A549 (cell line): ENCODE measurements at regions not wholly inside any gene's neighbourhood (a gene's known extent, or its start where the extent isn't known, plus 50 kb on each side); places are given as distances from the start of the nearest gene placed in this dataset.

Source experiments
- ATAC-seq, 2 experiments: fragments of 200-7000 bp in 1 of 2; fragments of >200 bp in 1 of 2; cut with Nextera tagmentation in 1 of 2; cut with Tn5 transposase in 1 of 2; 3 replicates each; pipeline versions ENCODE4 v1.8.0 to v1.9.1; 2018 to 2020; ENCODE audit warnings: mild to moderate bottlenecking in 1 of 2, moderate library complexity in 1 of 2
- CTCF ChIA-PET: fragments of 300-600 bp; sonication (Branson Sonifier 250); formaldehyde crosslinking; extraction: SDS; loops from one replicate; lab custom pipeline; 2021; ENCODE audit warnings: antibody characterized with exemption, inconsistent platforms; lab: Yijun Ruan, JAX
- POLR2A ChIA-PET: fragments of 350-600 bp; formaldehyde crosslinking; extraction: SDS; loops from one replicate; lab custom pipeline; 2021; ENCODE audit warnings: antibody characterized with exemption, inconsistent platforms; lab: Yijun Ruan, JAX
- DNase-seq, 2 experiments: peaks; one replicate each; pipeline versions ENCODE4 v3.0.0 to v3.0.0-alpha.2; 2011 to 2016; ENCODE audit warnings: low read depth in 1 of 2, low spot score in 1 of 2
- FAIRE-seq: peaks from 2 replicates; lab custom pipeline; 2011; peaks lifted over from hg19 to GRCh38; lab: Jason Lieb, UNC
- H3K27ac ChIP-seq, 2 experiments: fragments of >200 bp; sonication (Bioruptor Twin); formaldehyde crosslinking; 3 replicates each; pipeline ENCODE4 v1.5.1; 2016 to 2017
- H3K4me1 ChIP-seq: fragments of >200 bp; sonication (Bioruptor Twin); formaldehyde crosslinking; 3 replicates; pipeline ENCODE4 v1.6.1; 2016
- H3K4me2 ChIP-seq: fragments of >200 bp; sonication (Bioruptor Twin); formaldehyde crosslinking; 3 replicates; pipeline ENCODE4 v1.6.1; 2016
- H3K4me3 ChIP-seq: fragments of >200 bp; sonication (Bioruptor Twin); formaldehyde crosslinking; 3 replicates; pipeline ENCODE4 v1.5.1; 2016
- H3K9me3 ChIP-seq: fragments of >200 bp; sonication (Bioruptor Twin); formaldehyde crosslinking; 3 replicates; pipeline ENCODE4 v1.6.1; 2016
- BHLHE40 ChIP-seq: IDR thresholded peaks from 2 replicates; pipeline ENCODE4 v1.6.1; 2012; ENCODE audit warnings: low read depth, low read length, inconsistent platforms
- CBX2 ChIP-seq: fragments of 200-600 bp; sonication (generic); IDR thresholded peaks from 2 replicates; pipeline ENCODE4 v1.6.1; 2016; ENCODE audit warnings: low read depth, mild to moderate bottlenecking, borderline replicate concordance
- CEBPB ChIP-seq, 2 experiments: fragments of >200 bp in 1 of 2; sonication (Bioruptor Twin) in 1 of 2; formaldehyde crosslinking in 1 of 2; IDR thresholded peaks; 2 replicates each; pipeline ENCODE4 v1.6.1; 2012 to 2016
- CHD2 ChIP-seq: fragments of 150-350 bp; IDR thresholded peaks from 2 replicates; pipeline ENCODE4 v1.6.1; 2014; ENCODE audit warnings: low read length; ENCODE audit not compliant: partially characterized antibody
- CHD4 ChIP-seq: fragments of 200-600 bp; sonication (generic); IDR thresholded peaks from 2 replicates; pipeline ENCODE4 v1.6.1; 2016; ENCODE audit warnings: antibody characterized with exemption, mild to moderate bottlenecking, borderline replicate concordance
- EHF ChIP-seq: fragments of 250-450 bp; sonication (Bioruptor Pico); IDR thresholded peaks from 2 replicates; pipeline ENCODE4 v1.5.0; 2020; ENCODE audit warnings: mild to moderate bottlenecking
- EP300 ChIP-seq, 2 experiments: fragments of >200 bp; sonication (Bioruptor Twin); formaldehyde crosslinking; IDR thresholded peaks; 2 replicates in 1 of 2; 3 replicates in 1 of 2; pipeline ENCODE4 v1.6.1; 2016 to 2017
- FOSL2 ChIP-seq, 2 experiments: fragments of 450-650 bp in 1 of 2; fragments of >200 bp in 1 of 2; sonication (Bioruptor Twin) in 1 of 2; formaldehyde crosslinking; IDR thresholded peaks; 2 replicates each; pipeline versions ENCODE4 v1.5.0 to v1.6.1; 2016 to 2020; ENCODE audit warnings: mild to moderate bottlenecking in 1 of 2, moderate library complexity in 1 of 2
- FOXS1 ChIP-seq: fragments of 250-450 bp; sonication (Bioruptor Pico); IDR thresholded peaks from 2 replicates; pipeline ENCODE4 v1.5.0; 2020; ENCODE audit warnings: mild to moderate bottlenecking, moderate library complexity
- GATA3 ChIP-seq: IDR thresholded peaks from 2 replicates; pipeline ENCODE4 v1.6.1; 2012; ENCODE audit warnings: borderline replicate concordance
- HEYL ChIP-seq: fragments of 250-450 bp; sonication (Bioruptor Pico); IDR thresholded peaks from 2 replicates; pipeline ENCODE4 v1.8.0; 2021; ENCODE audit warnings: mild to moderate bottlenecking, moderate library complexity
- HOXB13 ChIP-seq: fragments of 250-450 bp; sonication (Bioruptor Pico); IDR thresholded peaks from 2 replicates; pipeline ENCODE4 v1.5.0; 2020; ENCODE audit warnings: low read depth, mild to moderate bottlenecking, moderate library complexity
- HOXB5 ChIP-seq: fragments of 250-450 bp; sonication (Bioruptor Pico); IDR thresholded peaks from 2 replicates; pipeline ENCODE4 v1.5.0; 2020; ENCODE audit warnings: mild to moderate bottlenecking, moderate library complexity
- KDM1A ChIP-seq: fragments of 200-600 bp; sonication (generic); IDR thresholded peaks from 2 replicates; pipeline ENCODE4 v1.6.1; 2016; ENCODE audit warnings: low read depth, mild to moderate bottlenecking
- MAZ ChIP-seq: fragments of 150-350 bp; IDR thresholded peaks from 2 replicates; pipeline ENCODE4 v1.6.1; 2014; ENCODE audit warnings: antibody characterized with exemption, low read depth, low read length, borderline replicate concordance
- MYC ChIP-seq: IDR thresholded peaks from 2 replicates; pipeline ENCODE4 v1.6.1; 2012; ENCODE audit warnings: mild to moderate bottlenecking, inconsistent platforms, low read length, improper control_type of control experiment, borderline replicate concordance
- NFE2L2 ChIP-seq: fragments of 150-350 bp; conservative IDR thresholded peaks from 2 replicates; pipeline ENCODE4 v1.6.1; 2014; ENCODE audit warnings: low read length
- NPAS2 ChIP-seq: fragments of 250-450 bp; sonication (Bioruptor Pico); IDR thresholded peaks from 2 replicates; pipeline ENCODE4 v1.8.0; 2022; ENCODE audit warnings: mild to moderate bottlenecking, moderate library complexity, borderline replicate concordance
- PHF8 ChIP-seq: fragments of 200-600 bp; sonication (generic); IDR thresholded peaks from 2 replicates; pipeline ENCODE4 v1.6.1; 2016; ENCODE audit warnings: low read depth, mild to moderate bottlenecking, antibody characterized with exemption, moderate library complexity, borderline replicate concordance
- POLR2A ChIP-seq: IDR thresholded peaks from 2 replicates; pipeline ENCODE4 v1.6.1; 2012; ENCODE audit warnings: mild to moderate bottlenecking, low read length
- RCOR1 ChIP-seq: fragments of 150-350 bp; IDR thresholded peaks from 2 replicates; pipeline ENCODE4 v1.6.1; 2014; ENCODE audit warnings: antibody characterized with exemption, low read length, low read depth
- RFX5 ChIP-seq: fragments of 450-650 bp; IDR thresholded peaks from 2 replicates; pipeline ENCODE4 v1.7.1; 2014; ENCODE audit warnings: antibody characterized with exemption, mild to moderate bottlenecking, moderate library complexity
- RNF2 ChIP-seq: fragments of 200-600 bp; sonication (generic); IDR thresholded peaks from 2 replicates; pipeline ENCODE4 v1.6.1; 2016; ENCODE audit warnings: low read depth, mild to moderate bottlenecking, antibody characterized with exemption, moderate library complexity, borderline replicate concordance
- SMC3 ChIP-seq: fragments of >200 bp; sonication (Bioruptor Twin); formaldehyde crosslinking; IDR thresholded peaks from 3 replicates; pipeline ENCODE4 v1.6.1; 2018; ENCODE audit warnings: inconsistent platforms
- TFCP2L1 ChIP-seq: fragments of 250-450 bp; sonication (Bioruptor Pico); IDR thresholded peaks from 2 replicates; pipeline ENCODE4 v1.5.0; 2021; ENCODE audit warnings: mild to moderate bottlenecking
- TP53 ChIP-seq: fragments of 250-450 bp; sonication (Bioruptor Pico); IDR thresholded peaks from 2 replicates; pipeline ENCODE4 v1.5.0; 2021; ENCODE audit warnings: mild to moderate bottlenecking, moderate library complexity
- ZC3H11A ChIP-seq: fragments of 450-650 bp; IDR thresholded peaks from 2 replicates; pipeline ENCODE4 v1.6.1; 2014; ENCODE audit warnings: antibody characterized with exemption, mild to moderate bottlenecking
- ZFP36 ChIP-seq: fragments of 450-650 bp; IDR thresholded peaks from 2 replicates; pipeline ENCODE4 v1.6.1; 2014; ENCODE audit warnings: borderline replicate concordance; ENCODE audit not compliant: partially characterized antibody
- ZSCAN20 ChIP-seq: fragments of 250-450 bp; sonication (Bioruptor Pico); IDR thresholded peaks from 2 replicates; pipeline ENCODE4 v1.8.0; 2022; ENCODE audit warnings: mild to moderate bottlenecking, moderate library complexity
- WGBS: methylation state at CpG from one replicate; pipeline ENCODE4 v1.1.6; 2017; ENCODE audit errors: missing lambda C conversion rate; 5-methylcytosine and 5-hydroxymethylcytosine counted together
- TF ChIP-seq, protein P1 (sequence below): fragments of 250-450 bp; sonication (Bioruptor Pico); IDR thresholded peaks from 2 replicates; pipeline ENCODE4 v1.5.0; 2021; ENCODE audit warnings: mild to moderate bottlenecking, moderate library complexity, borderline replicate concordance
- TF ChIP-seq, protein P2 (sequence below): fragments of 200-600 bp; sonication (generic); IDR thresholded peaks from 2 replicates; pipeline ENCODE4 v1.6.1; 2016; ENCODE audit warnings: antibody characterized with exemption, mild to moderate bottlenecking, moderate library complexity
- TF ChIP-seq, protein P3 (sequence below): fragments of >200 bp; sonication (Bioruptor Twin); formaldehyde crosslinking; IDR thresholded peaks from 2 replicates; pipeline ENCODE4 v1.6.1; 2016
- TF ChIP-seq, protein P4 (sequence below): fragments of >200 bp; sonication (Bioruptor Twin); formaldehyde crosslinking; IDR thresholded peaks from 3 replicates; pipeline ENCODE4 v1.6.1; 2016

DNA sequence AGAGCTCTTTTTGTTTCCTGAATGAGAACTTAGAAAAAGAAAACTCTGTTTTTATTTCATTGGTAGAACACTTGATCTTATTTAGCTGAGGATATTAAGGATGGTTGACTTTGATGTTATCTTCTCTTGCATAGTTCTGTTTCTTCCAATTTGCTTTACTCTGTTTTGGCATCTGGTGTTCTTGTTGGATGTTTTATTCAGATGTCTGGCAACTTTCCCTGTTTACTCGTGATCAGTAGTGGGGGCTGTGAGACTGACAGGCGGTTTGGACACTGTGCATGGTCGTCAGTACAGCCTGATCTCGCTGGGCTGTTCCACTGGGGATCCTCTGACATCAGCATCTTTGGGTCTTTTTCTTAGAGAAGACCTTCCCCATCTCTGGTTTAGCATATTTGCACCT lies 100.1 kb downstream of the TSN start:
- no peak for DNase-seq
- H3K4me2 ChIP-seq, result no peak overlapping the region
- FAIRE-seq, result no peak
- WGBS, result 0% methylated on average over 4 of the region's 4 CpGs
- no peak for TF ChIP-seq HOXB13 (CRISPR knock-in tag)
- TF ChIP-seq MYC, result no peak
- no peak for TF ChIP-seq CEBPB (IDR thresholded peaks at IDR 0.05)
- TF ChIP-seq ZC3H11A, result no peak
- TF ChIP-seq FOXS1 (CRISPR knock-in tag), result no peak
- TF ChIP-seq BHLHE40, result no peak
- TF ChIP-seq, protein P1, sequence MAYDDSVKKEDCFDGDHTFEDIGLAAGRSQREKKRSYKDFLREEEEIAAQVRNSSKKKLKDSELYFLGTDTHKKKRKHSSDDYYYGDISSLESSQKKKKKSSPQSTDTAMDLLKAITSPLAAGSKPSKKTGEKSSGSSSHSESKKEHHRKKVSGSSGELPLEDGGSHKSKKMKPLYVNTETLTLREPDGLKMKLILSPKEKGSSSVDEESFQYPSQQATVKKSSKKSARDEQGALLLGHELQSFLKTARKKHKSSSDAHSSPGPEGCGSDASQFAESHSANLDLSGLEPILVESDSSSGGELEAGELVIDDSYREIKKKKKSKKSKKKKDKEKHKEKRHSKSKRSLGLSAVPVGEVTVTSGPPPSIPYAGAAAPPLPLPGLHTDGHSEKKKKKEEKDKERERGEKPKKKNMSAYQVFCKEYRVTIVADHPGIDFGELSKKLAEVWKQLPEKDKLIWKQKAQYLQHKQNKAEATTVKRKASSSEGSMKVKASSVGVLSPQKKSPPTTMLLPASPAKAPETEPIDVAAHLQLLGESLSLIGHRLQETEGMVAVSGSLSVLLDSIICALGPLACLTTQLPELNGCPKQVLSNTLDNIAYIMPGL (CRISPR knock-in tag), result no peak
- no peak for TF ChIP-seq HEYL
- no peak for TF ChIP-seq SMC3
- no peak for TF ChIP-seq POLR2A
- TF ChIP-seq, protein P2, sequence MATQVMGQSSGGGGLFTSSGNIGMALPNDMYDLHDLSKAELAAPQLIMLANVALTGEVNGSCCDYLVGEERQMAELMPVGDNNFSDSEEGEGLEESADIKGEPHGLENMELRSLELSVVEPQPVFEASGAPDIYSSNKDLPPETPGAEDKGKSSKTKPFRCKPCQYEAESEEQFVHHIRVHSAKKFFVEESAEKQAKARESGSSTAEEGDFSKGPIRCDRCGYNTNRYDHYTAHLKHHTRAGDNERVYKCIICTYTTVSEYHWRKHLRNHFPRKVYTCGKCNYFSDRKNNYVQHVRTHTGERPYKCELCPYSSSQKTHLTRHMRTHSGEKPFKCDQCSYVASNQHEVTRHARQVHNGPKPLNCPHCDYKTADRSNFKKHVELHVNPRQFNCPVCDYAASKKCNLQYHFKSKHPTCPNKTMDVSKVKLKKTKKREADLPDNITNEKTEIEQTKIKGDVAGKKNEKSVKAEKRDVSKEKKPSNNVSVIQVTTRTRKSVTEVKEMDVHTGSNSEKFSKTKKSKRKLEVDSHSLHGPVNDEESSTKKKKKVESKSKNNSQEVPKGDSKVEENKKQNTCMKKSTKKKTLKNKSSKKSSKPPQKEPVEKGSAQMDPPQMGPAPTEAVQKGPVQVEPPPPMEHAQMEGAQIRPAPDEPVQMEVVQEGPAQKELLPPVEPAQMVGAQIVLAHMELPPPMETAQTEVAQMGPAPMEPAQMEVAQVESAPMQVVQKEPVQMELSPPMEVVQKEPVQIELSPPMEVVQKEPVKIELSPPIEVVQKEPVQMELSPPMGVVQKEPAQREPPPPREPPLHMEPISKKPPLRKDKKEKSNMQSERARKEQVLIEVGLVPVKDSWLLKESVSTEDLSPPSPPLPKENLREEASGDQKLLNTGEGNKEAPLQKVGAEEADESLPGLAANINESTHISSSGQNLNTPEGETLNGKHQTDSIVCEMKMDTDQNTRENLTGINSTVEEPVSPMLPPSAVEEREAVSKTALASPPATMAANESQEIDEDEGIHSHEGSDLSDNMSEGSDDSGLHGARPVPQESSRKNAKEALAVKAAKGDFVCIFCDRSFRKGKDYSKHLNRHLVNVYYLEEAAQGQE, result no peak
- TF ChIP-seq FOSL2 (IDR thresholded peaks at IDR 0.05), result no peak
- TF ChIP-seq FOSL2 (CRISPR knock-in tag; IDR thresholded peaks at IDR 0.05), result no peak
- TF ChIP-seq RCOR1, result no peak
- no peak for TF ChIP-seq RFX5
- TF ChIP-seq TP53, result no peak
- no peak for TF ChIP-seq HOXB5 (CRISPR knock-in tag)
- TF ChIP-seq NPAS2 (CRISPR knock-in tag), result no peak
- TF ChIP-seq EP300 (IDR thresholded peaks at IDR 0.05), result no peak
- TF ChIP-seq MAZ, result no peak
- TF ChIP-seq KDM1A, result no peak
- ChIA-PET CTCF (no interaction called here), POLR2A (no interaction called here)
- no peak overlapping the region for H3K27ac ChIP-seq
- H3K9me3 ChIP-seq, result no peaks in the 10 kb centered on the region; the same call in 2 of the 3 replicates
- no peaks in the 10 kb centered on the region for H3K4me1 ChIP-seq
- ATAC-seq, result no peak
- H3K4me3 ChIP-seq, result no peak overlapping the region

DNA sequence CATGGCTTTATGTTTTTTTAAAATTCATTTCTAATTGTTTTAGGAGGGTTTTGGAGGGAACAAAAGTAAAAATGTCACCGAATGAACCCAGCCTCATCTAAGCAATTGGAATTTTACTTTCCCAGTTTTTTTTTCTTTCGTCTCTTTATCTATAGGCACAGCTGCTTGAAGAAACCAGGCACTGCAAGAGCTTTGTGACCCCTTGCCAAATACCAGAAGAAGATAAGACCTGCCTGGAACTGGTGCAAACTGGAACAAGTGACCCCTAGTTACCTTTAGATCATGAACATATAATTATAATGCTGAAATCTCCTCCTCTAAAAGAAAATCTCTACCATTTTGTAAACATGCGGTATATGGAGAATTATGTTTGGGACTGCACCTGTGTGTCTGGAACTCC lies 100.9 kb downstream of the TSN start:
- FAIRE-seq (no peak), DNase-seq (no peak), ATAC-seq (no peak)
- CTCF ChIA-PET, result no interaction called here
- Histone ChIP-seq H3K4me3 (no peak overlapping the region), H3K4me2 (no peak overlapping the region), H3K9me3 (no peaks in the 10 kb centered on the region; the same call in 2 of the 3 replicates), H3K27ac (no peak overlapping the region), H3K4me1 (no peaks in the 10 kb centered on the region)
- POLR2A ChIA-PET, result no interaction called here
- WGBS, result 33% methylated on average over 3 of the region's 3 CpGs
- TF ChIP-seq EHF, result no peak
- no peak for TF ChIP-seq CBX2
- no peak for TF ChIP-seq PHF8
- no peak for TF ChIP-seq RNF2
- TF ChIP-seq ZFP36, result no peak
- TF ChIP-seq CEBPB (IDR thresholded peaks at IDR 0.05), result no peak
- TF ChIP-seq SMC3, result no peak
- TF ChIP-seq CHD2, result no peak
- TF ChIP-seq GATA3, result no peak
- TF ChIP-seq, protein P3, sequence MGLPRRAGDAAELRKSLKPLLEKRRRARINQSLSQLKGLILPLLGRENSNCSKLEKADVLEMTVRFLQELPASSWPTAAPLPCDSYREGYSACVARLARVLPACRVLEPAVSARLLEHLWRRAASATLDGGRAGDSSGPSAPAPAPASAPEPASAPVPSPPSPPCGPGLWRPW, result no peak
- TF ChIP-seq TFCP2L1 (CRISPR knock-in tag), result no peak
- TF ChIP-seq ZSCAN20 (CRISPR knock-in tag), result no peak
- no peak for TF ChIP-seq HEYL
- no peak for TF ChIP-seq HOXB5 (CRISPR knock-in tag)
- no peak for TF ChIP-seq NFE2L2
- TF ChIP-seq, protein P4, sequence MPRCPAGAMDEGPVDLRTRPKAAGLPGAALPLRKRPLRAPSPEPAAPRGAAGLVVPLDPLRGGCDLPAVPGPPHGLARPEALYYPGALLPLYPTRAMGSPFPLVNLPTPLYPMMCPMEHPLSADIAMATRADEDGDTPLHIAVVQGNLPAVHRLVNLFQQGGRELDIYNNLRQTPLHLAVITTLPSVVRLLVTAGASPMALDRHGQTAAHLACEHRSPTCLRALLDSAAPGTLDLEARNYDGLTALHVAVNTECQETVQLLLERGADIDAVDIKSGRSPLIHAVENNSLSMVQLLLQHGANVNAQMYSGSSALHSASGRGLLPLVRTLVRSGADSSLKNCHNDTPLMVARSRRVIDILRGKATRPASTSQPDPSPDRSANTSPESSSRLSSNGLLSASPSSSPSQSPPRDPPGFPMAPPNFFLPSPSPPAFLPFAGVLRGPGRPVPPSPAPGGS, result no peak
- TF ChIP-seq CHD4, result no peak
